ENCODE measurements at regions not wholly inside any gene's neighbourhood (a gene's known extent, or its start where the extent isn't known, plus 50 kb on each side); places are given as distances from the start of the nearest gene placed in this dataset.

GRCh38 chr5:18069790-18070189 lies 435.5 kb downstream of the TAF11L14 start:
- Histone ChIP-seq H3K36me3 (ENCODE audit: low read depth, missing control alignments) (no peaks in the 10 kb centered on the region), H3K27me3 (no peaks in the 10 kb centered on the region), H3K4me1 (no peaks in the 10 kb centered on the region), H3K27ac (no peak overlapping the region), H3K9me3 (no peaks in the 10 kb centered on the region), H3K4me3 (no peak overlapping the region)
- intact Hi-C loops (cut with DNase I; ENCODE audit: low total_unique reads): no loop called here
- TF ChIP-seq CTCF (IDR thresholded peaks at IDR 0.05) (no peak), POLR2A (IDR thresholded peaks at IDR 0.05) (no peak)
- DNase-seq: no peak
- WGBS, 2 donors: 80 to 89% methylated on average over 2 of the region's 2 CpGs

GRCh38 chr5:18072600-18072999 lies 438.3 kb downstream of the TAF11L14 start:
- DNase-seq: no peak
- Histone ChIP-seq H3K36me3 (ENCODE audit: low read depth, missing control alignments) (no peaks in the 10 kb centered on the region), H3K27me3 (no peaks in the 10 kb centered on the region), H3K27ac (no peak overlapping the region), H3K4me1 (no peaks in the 10 kb centered on the region), H3K9me3 (no peaks in the 10 kb centered on the region), H3K4me3 (no peak overlapping the region)
- TF ChIP-seq CTCF (IDR thresholded peaks at IDR 0.05): no peak
- no peak for TF ChIP-seq POLR2A (IDR thresholded peaks at IDR 0.05)
- intact Hi-C loops (cut with DNase I; ENCODE audit: low total_unique reads): no loop called here
- WGBS, 2 donors: 72 to 90% methylated on average over 2 of the region's 2 CpGs

GRCh38 chr5:18074961-18075360 lies 440.7 kb downstream of the TAF11L14 start:
- WGBS, 2 donors: 52 to 64% methylated on average over 3 of the region's 3 CpGs
- no peak for DNase-seq
- Histone ChIP-seq H3K4me1 (no peaks in the 10 kb centered on the region), H3K27me3 (no peaks in the 10 kb centered on the region), H3K27ac (no peak overlapping the region), H3K4me3 (no peak overlapping the region), H3K9me3 (no peaks in the 10 kb centered on the region), H3K36me3 (ENCODE audit: low read depth, missing control alignments) (no peaks in the 10 kb centered on the region)
- TF ChIP-seq POLR2A (IDR thresholded peaks at IDR 0.05): no peak
- TF ChIP-seq CTCF (IDR thresholded peaks at IDR 0.05): no peak
- intact Hi-C loops (cut with DNase I; ENCODE audit: low total_unique reads): no loop called here

- H3K27ac ChIP-seq: no peak overlapping the region
- H3K4me3 ChIP-seq: no peak overlapping the region
- no peaks in the 10 kb centered on the region for H3K27me3 ChIP-seq
- no peaks in the 10 kb centered on the region for H3K9me3 ChIP-seq
- no peaks in the 10 kb centered on the region for H3K4me1 ChIP-seq
- no peaks in the 10 kb centered on the region for H3K36me3 ChIP-seq (ENCODE audit: low read depth, missing control alignments)
- intact Hi-C loops (cut with DNase I; ENCODE audit: low total_unique reads): no loop called here
- TF ChIP-seq CTCF (IDR thresholded peaks at IDR 0.05) (no peak), POLR2A (IDR thresholded peaks at IDR 0.05) (no peak)
- DNase-seq: no peak
Measured at GRCh38 chr5:18078157-18078556, 443.9 kb downstream of the TAF11L14 start.

GRCh38 chr5:18079831-18080230 lies 445.6 kb downstream of the TAF11L14 start:
- H3K4me1 ChIP-seq: no peaks in the 10 kb centered on the region
- H3K27me3 ChIP-seq: no peaks in the 10 kb centered on the region
- WGBS, 2 donors: 88 to 92% methylated on average over 3 of the region's 3 CpGs
- intact Hi-C loops (cut with DNase I; ENCODE audit: low total_unique reads): no loop called here
- H3K4me3 ChIP-seq: no peak overlapping the region
- no peak for TF ChIP-seq POLR2A (IDR thresholded peaks at IDR 0.05)
- no peaks in the 10 kb centered on the region for H3K36me3 ChIP-seq (ENCODE audit: low read depth, missing control alignments)
- DNase-seq: no peak
- H3K9me3 ChIP-seq: no peaks in the 10 kb centered on the region
- no peak overlapping the region for H3K27ac ChIP-seq
